Non-pigmented ciliary epithelial cell (primary cell): ENCODE measurements at regions not wholly inside any gene's neighbourhood (a gene's known extent, or its start where the extent isn't known, plus 50 kb on each side); places are given as distances from the start of the nearest gene placed in this dataset.
A peak's percentile ranks its signal among the peaks of the same experiment; 100 is the strongest.
"Not testable (repeated sequence)": the region's sequence is repeated elsewhere in the genome, so short reads cannot be mapped to it uniquely, and the experiment has no call there.

ENCODE experiments used
- DNase-seq: peaks from one replicate; pipeline ENCODE4 v3.0.0-alpha.2; 2010; ENCODE audit warnings: low read depth

GRCh38 chr22:27097506-27097905 is 440.1 kb downstream of the MIAT start:
- DNase-seq = no peak

DNA sequence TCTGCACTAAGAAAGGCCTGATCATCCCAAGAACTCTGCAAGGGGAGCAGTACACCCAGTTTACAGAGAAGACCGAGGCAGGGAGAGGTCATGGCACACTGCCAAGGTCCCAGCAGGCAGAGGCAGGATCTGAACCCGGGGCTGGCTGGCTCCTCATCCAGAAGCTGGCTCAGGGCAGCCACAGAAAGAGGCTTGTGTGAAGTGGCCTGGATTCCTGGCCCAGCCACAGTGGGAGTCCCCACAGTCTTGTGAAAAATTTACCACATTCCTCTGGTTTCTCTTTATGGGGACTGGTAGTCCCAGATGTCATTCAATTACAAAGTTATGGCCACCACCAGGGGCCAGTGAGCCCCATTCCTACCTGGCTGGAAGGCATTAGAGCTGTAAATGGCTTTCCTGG is 440.5 kb downstream of the MIAT start:
- no peak for DNase-seq

- DNase-seq = no peak
These were observed 442.7 kb downstream of the MIAT start for GRCh38 chr22:27099946-27100722.

- no peak for DNase-seq
These were observed 443.4 kb downstream of the MIAT start for GRCh38 chr22:27100789-27101188.

- no peak for DNase-seq
These were observed 443.9 kb downstream of the MIAT start for GRCh38 chr22:27101288-27101687.

DNA sequence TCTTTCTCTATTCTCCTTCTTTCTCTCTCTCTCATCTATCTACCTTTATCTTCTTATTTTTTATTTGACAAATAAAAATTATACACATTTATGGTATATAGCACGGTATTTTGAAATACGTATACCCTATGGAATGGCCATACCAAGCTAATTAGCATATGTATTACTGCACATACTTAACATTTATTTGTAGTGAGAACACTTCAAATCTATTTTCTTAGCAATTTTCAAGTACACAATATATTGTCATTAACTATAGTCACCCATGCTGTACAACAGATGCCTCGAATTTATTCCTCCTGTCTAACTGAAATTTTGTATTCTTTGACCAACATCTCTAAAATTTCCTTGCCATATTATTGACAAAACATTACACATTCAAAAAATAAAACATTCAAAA is 447.1 kb downstream of the MIAT start:
- no peak for DNase-seq

DNA sequence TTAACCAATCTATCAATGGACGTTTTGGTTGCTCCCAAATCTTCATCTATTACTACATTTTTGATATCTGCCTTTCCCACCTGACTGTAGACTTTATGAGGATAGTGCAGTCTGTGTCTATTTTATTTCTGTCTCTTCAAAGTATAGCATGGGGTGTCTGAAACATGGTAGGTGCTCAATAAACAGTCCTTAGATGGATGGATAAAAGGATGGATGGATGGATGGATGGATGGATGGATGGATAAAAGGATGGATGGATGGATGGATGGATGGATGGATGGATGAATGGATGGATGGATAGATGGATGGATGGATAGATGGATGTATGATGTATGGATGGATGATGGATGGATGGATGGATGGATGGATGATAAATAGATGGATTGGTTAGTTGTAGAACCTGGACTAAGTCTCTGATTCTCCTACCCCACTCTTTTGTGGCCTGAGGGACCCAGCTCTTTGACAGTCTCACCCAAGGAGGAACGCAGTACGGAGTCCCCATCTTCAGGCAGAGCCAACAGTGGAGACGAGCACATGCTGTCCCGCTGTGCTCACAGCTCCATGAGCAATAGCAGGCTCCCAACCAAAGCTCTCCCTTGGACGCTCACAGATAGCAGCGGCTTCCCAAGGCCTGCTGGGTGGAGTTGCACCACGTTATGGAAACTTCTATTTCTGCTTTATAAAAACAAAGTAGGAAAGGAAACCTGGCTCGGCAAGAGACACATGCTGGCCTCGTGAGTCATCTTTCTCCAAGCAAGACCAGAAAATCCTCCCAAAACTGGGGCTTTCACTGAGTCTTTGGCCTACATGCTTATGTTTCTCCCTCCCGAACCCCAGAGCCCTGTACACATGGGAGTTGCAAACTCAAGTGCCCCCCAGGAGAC is 448.0 kb downstream of the MIAT start:
- peak; percentile 90 for DNase-seq

GRCh38 chr22:27106985-27107384 is 449.6 kb downstream of the MIAT start:
- no peak for DNase-seq

GRCh38 chr22:27107386-27107785 is 450.0 kb downstream of the MIAT start:
- no peak for DNase-seq

- peak; percentile 97 for DNase-seq
These were observed 450.4 kb downstream of the MIAT start for GRCh38 chr22:27107824-27108223.

- no peak for DNase-seq
These were observed 451.2 kb downstream of the MIAT start for GRCh38 chr22:27108425-27109114.

DNA sequence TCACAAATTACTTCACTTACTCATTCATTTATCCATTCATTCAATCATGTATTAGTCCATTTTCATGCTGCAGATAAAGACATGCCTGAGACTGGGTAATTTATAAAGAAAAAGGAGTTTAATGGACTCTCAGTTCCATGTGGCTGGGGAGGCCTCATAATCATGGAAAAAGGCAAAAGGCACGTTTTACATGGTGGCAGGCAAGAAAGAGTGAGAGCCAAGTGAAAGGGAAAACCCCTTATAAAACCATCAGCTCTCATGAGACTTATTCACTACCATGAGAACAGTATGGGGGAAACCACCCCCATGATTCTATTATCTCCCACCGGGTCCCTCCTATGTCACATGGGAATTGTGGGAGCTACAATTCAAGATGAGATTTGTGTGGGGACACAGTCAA is 452.0 kb downstream of the MIAT start:
- not testable (repeated sequence) for DNase-seq

DNA sequence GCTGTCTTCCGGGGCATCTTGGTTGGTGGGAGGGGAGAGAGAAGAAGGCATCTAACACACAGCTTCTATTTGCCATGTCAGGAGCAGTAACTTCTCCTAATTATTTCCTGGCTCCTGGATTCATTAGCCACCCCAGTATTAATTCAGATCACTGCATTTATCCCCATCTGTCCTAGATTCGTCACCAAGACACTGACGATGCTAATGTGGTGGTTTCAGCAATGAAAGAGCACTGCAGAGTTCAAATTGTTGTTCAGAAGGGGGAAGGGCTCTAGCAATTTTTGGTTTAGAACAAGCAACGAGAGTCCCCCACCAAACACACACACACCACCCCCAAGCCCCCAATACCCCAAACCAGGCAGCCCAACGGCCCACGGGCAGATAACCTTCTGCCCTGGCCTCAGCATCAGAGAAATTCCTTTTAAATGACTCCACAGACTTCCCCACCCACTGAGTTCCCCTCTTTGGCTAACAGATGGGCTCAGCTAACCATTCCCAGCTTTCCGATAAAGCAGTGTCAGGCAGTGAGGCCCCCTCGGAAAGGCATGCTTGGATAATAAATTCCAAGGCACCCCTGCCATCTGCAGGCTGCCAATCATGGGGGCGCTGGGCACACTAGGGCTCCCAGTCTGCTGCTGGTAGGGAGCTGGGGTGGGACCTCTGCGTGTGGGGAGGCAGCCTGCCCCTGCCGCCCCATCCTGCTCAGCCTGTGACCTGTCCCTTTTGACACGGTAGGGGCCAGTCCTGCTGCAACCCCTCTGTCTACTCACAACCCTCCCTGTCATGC is 453.5 kb downstream of the MIAT start:
- peak; percentile 73 for DNase-seq

DNA sequence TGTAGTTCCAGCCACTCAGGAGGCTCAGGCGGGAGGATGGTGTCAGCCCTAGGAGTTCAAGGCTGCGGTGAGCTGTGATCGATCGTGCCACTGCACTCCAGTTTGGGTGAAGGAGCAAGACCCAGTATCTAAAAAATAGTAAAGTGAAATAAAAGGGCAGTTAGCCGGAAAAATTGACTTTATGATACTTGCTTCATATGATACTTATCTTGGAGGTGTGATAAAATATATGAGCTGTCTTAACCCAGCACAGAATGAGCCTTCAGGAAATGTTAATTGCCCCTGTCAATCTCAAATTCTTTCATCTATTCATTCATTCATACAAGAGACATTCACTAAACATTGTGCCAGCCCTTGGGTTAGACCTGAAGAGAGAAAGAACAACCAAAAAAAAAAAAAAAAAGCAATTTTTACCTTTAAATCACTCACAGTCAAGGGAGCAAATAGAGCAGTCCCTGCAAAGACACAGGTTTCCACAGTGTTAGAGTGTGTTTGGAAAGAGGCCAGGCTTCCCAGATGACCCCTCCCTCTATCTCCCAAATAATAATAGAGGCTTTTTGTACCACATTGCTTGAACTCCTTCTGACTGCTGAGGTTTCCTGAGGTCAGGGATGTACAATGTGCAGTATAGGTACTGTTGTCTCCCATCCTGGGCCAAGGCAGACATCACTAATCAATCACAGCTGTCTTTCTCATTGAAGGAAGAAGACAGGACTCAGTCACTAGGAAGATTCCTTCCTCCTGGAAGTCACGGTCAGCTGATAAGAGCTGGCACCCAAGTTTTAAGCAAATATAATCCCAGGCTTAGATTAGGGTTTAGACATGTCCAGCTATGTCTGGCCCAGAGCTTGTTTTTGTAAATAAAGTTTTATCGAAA is 454.6 kb downstream of the MIAT start:
- DNase-seq = no peak

- DNase-seq = peak; percentile 97
These were observed 455.8 kb downstream of the MIAT start for GRCh38 chr22:27113211-27113635.

DNA sequence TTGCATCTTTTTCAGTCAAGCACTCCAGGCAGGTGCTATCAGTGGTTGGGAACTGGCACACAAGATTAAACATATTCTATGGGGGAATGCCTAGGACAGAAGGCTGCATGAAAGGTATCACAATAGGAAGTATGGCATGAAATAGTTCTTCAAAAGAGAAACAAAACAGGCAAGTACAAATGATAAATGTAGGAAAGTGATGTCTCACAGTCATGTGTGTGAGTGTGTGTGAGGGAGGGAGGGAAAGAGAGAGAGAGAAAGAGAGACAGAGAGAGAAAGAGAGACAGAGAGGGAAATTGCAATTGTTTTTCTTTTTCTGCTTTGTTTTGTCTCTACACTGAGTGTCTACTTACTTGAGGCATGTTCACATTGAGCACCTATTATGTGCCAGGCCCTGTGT is 456.3 kb downstream of the MIAT start:
- DNase-seq = no peak

DNA sequence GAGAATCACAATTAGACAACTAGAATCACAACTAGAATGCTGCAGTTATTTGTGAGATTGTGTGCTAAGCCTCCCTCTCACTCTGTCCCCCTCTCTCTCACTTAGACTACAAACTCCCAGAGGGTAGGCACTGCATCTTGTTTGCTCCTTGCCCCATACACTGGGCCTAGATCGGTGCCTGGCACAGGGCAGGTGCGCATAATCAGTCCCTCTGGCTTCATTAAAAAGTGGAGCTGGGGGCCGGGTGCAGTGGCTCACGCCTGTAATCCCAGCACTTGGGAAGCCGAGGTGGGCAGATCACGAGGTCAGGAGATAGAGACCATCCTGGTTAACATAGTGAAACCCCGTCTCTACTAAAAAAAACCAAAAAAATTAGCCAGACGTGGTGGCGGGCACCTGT is 456.8 kb downstream of the MIAT start:
- no peak for DNase-seq

- DNase-seq = no peak
These were observed 458.0 kb downstream of the MIAT start for GRCh38 chr22:27115410-27115809.

- peak; percentile 94 for DNase-seq
These were observed 458.4 kb downstream of the MIAT start for GRCh38 chr22:27115816-27116256.

DNA sequence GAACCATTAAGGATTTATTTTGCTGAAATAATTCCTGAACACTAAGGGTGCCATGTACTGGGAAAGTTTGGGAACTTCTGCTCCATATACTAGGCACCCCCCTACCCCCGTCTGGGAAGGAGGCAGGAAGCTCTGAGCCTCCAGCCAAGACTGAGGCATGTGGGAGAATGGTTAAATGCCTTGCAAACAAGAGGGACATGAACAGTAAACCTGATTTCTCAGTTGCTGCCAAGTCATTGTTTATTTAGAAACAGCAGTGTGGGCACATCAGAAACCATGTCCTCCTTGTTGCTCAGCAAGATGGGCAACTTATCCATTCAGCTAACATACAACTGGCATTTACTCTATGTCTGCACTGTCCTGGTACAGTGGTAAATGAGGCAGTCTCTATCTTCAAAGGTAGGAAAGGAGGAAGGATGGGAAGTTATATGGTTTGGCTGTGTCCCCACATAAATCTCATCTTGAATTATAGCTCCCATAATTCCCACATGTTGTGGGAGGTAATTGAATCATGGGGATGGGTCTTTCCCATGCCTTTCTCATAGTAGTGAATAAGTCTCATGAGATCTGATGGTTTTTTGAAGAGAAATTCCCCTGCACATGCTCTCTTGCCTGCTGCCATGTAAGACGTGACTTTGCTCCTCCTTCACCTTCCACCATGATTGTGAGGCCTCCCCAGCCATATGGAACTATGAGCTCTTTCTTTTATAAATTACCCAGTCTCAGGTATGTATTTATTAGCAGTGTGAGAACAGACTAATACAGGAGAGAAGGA is 459.1 kb downstream of the MIAT start:
- DNase-seq = no peak
